ENCODE measurements at regions not wholly inside any gene's neighbourhood (a gene's known extent, or its start where the extent isn't known, plus 50 kb on each side); places are given as distances from the start of the nearest gene placed in this dataset.

- Histone ChIP-seq H2AFZ (ENCODE audit: low read length) (no peak overlapping the region), H3K27me3 (ENCODE audit: control insufficient read depth in 1 of 2, insufficient read depth in 2 of 2, low read length in 2 of 2) (peaks cover 0 to 27% of the 10 kb centered on the region in 2 experiments; a peak in 3 of 5 replicates), H3K79me2 (ENCODE audit: insufficient read depth, low read length) (no peaks in the 10 kb centered on the region), H4K20me1 (ENCODE audit: insufficient read depth, low read length) (no peaks in the 10 kb centered on the region), H3K36me3 (replicated peaks in 1 of 2; ENCODE audit: control insufficient read depth in 1 of 2, insufficient read depth in 2 of 2, low read length in 2 of 2) (no peaks in the 10 kb centered on the region), H3K9me3 (ENCODE audit: low read length) (no peaks in the 10 kb centered on the region), H3K9ac (ENCODE audit: insufficient read depth, low read depth, low read length) (no peak overlapping the region), H3K4me2 (ENCODE audit: low read depth, low read length) (no peak overlapping the region), H3K4me3 (replicated peaks in 1 of 3; ENCODE audit: insufficient read depth in 1 of 3, low read depth in 2 of 3, low read length in 3 of 3) (no peak overlapping the region), H3K4me1 (ENCODE audit: insufficient read depth, low read length) (no peaks in the 10 kb centered on the region), H3K27ac (ENCODE audit: extremely low read length, insufficient read depth, low read length) (no peak overlapping the region)
- BruUV-seq (replicated peaks) = no TSS peak
- in situ Hi-C loops (cut with HindIII; ENCODE audit: extremely low pct_ligation_motif_present, low pct_unique_long_range_greater_than_20kb) = no loop called here
- FAIRE-seq (no peak), DNase-seq (ENCODE audit: low spot score) (no peak), ATAC-seq (no peak)
- TF ChIP-seq PRDM15 (CRISPR knock-in tag; IDR thresholded peaks at IDR 0.05) (no peak), GMEB1 (CRISPR knock-in tag; IDR thresholded peaks at IDR 0.05; ENCODE audit: borderline replicate concordance) (no peak), IKZF5 (CRISPR knock-in tag; IDR thresholded peaks at IDR 0.05) (no peak), ZXDC (CRISPR knock-in tag; IDR thresholded peaks at IDR 0.05) (no peak), ZNF510 (CRISPR knock-in tag; IDR thresholded peaks at IDR 0.05; ENCODE audit: low read depth) (no peak), DMTF1 (CRISPR knock-in tag; IDR thresholded peaks at IDR 0.05) (no peak), ZNF446 (CRISPR knock-in tag; IDR thresholded peaks at IDR 0.05) (no peak), ZNF496 (CRISPR knock-in tag; IDR thresholded peaks at IDR 0.05; ENCODE audit: insufficient replicate concordance) (no peak)
- CTCF ChIA-PET (ENCODE audit: low intra/inter-chr PET ratio, low total read pairs) = no interaction called here
- POLR2A ChIA-PET = no interaction called here
- intact Hi-C loops (cut with micrococcal nuclease; ENCODE audit: unreplicated experiment) = no loop called here
- WGBS (ENCODE audit: low lambda C conversion rate) = 29% methylated on average over 2 of the region's 2 CpGs
Measured at GRCh38 chr18:47728921-47729320, 201.5 kb downstream of the SMAD2 start.
